GM12878 (cell line): ENCODE measurements at regions not wholly inside any gene's neighbourhood (a gene's known extent, or its start where the extent isn't known, plus 50 kb on each side); places are given as distances from the start of the nearest gene placed in this dataset.

ENCODE experiments used
- ATAC-seq: fragments of 200-7000 bp; cut with Tn5 transposase; 3 replicates; pipeline ENCODE4 v1.9.1; 2020; ENCODE audit warnings: mild to moderate bottlenecking, moderate library complexity
- BruUV-seq: library from RNA; stranded (reverse); fragments of 400-500 nt; replicated peaks from 2 replicates; lab custom pipeline; 2021; lab: Mats Ljungman, UMichigan
- CTCF ChIA-PET: fragments of 300-600 bp; sonication (Branson Sonifier 250); formaldehyde crosslinking; extraction: SDS; loops from one replicate; lab custom pipeline; 2021; ENCODE audit warnings: inconsistent platforms; lab: Yijun Ruan, JAX
- POLR2A ChIA-PET: fragments of 350-600 bp; formaldehyde crosslinking; extraction: SDS; loops from one replicate; lab custom pipeline; 2021; ENCODE audit warnings: inconsistent platforms; lab: Charles Lee
- RAD21 ChIA-PET: fragments of 300-600 bp; sonication (Branson Sonifier 250); formaldehyde crosslinking; loops from one replicate; lab custom pipeline; 2023; ENCODE audit warnings: antibody characterized with exemption; ENCODE audit not compliant: unreplicated experiment; lab: Charles Lee
- SMC1A ChIA-PET: fragments of 300-600 bp; sonication (Branson Sonifier 250); formaldehyde crosslinking; loops from one replicate; lab custom pipeline; 2023; ENCODE audit not compliant: unreplicated experiment, uncharacterized antibody; lab: Charles Lee
- DNase-seq: peaks from one replicate; pipeline ENCODE4 v3.0.0-alpha.2; 2011; ENCODE audit warnings: low read depth, low spot score
- FAIRE-seq: peaks from 3 replicates; lab custom pipeline; 2011; peaks lifted over from hg19 to GRCh38; lab: Jason Lieb, UNC
- H2AFZ ChIP-seq: 2 replicates; pipeline ENCODE4 v1.6.0; 2011; ENCODE audit warnings: low read depth, low read length, control low read depth; ENCODE audit not compliant: control insufficient read depth
- H3K27ac ChIP-seq: 2 replicates; pipeline ENCODE4 v1.5.1; 2011; ENCODE audit warnings: control low read depth; ENCODE audit not compliant: control insufficient read depth, insufficient read depth
- H3K27me3 ChIP-seq, 2 experiments: replicated peaks in 1 of 2; 2 replicates each; pipeline versions ENCODE4 v1.6.0 to v1.6.1; 2011; ENCODE audit warnings: low read length in 1 of 2; ENCODE audit not compliant: control insufficient read depth in 2 of 2, insufficient read depth in 2 of 2
- H3K36me3 ChIP-seq, 2 experiments: 2 replicates each; pipeline ENCODE4 v1.5.1; 2011; ENCODE audit warnings: low read length in 1 of 2; ENCODE audit not compliant: control insufficient read depth in 2 of 2, insufficient read depth in 2 of 2
- H3K4me1 ChIP-seq: 2 replicates; pipeline ENCODE4 v1.6.1; 2011; ENCODE audit warnings: mild to moderate bottlenecking, low read length, moderate library complexity, mixed read lengths; ENCODE audit not compliant: control insufficient read depth, insufficient read depth
- H3K4me2 ChIP-seq: 2 replicates; pipeline ENCODE4 v1.6.0; 2011; ENCODE audit warnings: control low read depth; ENCODE audit not compliant: control insufficient read depth, insufficient read depth
- H3K4me3 ChIP-seq: fragments of 200-600 bp; sonication (generic); 2 replicates; pipeline ENCODE4 v1.5.1; 2016
- H3K79me2 ChIP-seq: 2 replicates; pipeline ENCODE4 v1.6.0; 2011; ENCODE audit warnings: low read length; ENCODE audit not compliant: control insufficient read depth, insufficient read depth
- H3K9ac ChIP-seq: 2 replicates; pipeline ENCODE4 v1.8.0; 2011; ENCODE audit warnings: low read length, control low read depth, mixed read lengths; ENCODE audit not compliant: control insufficient read depth, insufficient read depth
- H3K9me3 ChIP-seq: replicated peaks from 3 replicates; pipeline ENCODE4 v1.5.1; 2011; ENCODE audit warnings: mild to moderate bottlenecking, low read length; ENCODE audit not compliant: control insufficient read depth, insufficient read depth
- H4K20me1 ChIP-seq: 2 replicates; pipeline ENCODE4 v1.6.0; 2011; ENCODE audit not compliant: control insufficient read depth, insufficient read depth
- ASH2L ChIP-seq: fragments of 300-600, 200-600 bp; sonication (generic); IDR thresholded peaks from 2 replicates; pipeline ENCODE4 v1.6.1; 2017; ENCODE audit warnings: low read depth, mild to moderate bottlenecking, borderline replicate concordance
- CREM ChIP-seq: IDR thresholded peaks from 2 replicates; pipeline ENCODE4 v1.6.1; 2014; ENCODE audit warnings: antibody characterized with exemption, low read depth
- NFYB ChIP-seq: IDR thresholded peaks from 2 replicates; pipeline ENCODE4 v1.6.1; 2011; ENCODE audit warnings: low read depth, mild to moderate bottlenecking, low read length, improper control_type of control experiment, moderate library complexity; ENCODE audit not compliant: insufficient read depth
- WGBS: methylation state at CpG from one replicate; pipeline ENCODE4 v1.1.6; 2016; ENCODE audit warnings: low lambda C conversion rate; ENCODE audit not compliant: insufficient replicate concordance, insufficient coverage; ENCODE audit errors: missing lambda C conversion rate; 5-methylcytosine and 5-hydroxymethylcytosine counted together
- in situ Hi-C: fragments of 300-500 bp; cut with MboI; formaldehyde crosslinking; loops from 9 replicates; pipeline ENCODE4 v1.14.3; 2018; ENCODE audit warnings: mixed read lengths
- intact Hi-C: fragments of 100-400 bp; cut with micrococcal nuclease; formaldehyde crosslinking; loops from one replicate; pipeline ENCODE4 v1.14.2; 2022; ENCODE audit not compliant: unreplicated experiment
- TF ChIP-seq, protein P1 (sequence below): fragments of 450-650 bp; formaldehyde crosslinking; IDR thresholded peaks from 2 replicates; pipeline ENCODE4 v1.4.0; 2020; ENCODE audit warnings: mild to moderate bottlenecking, moderate library complexity

GRCh38 chr18:33916200-33916599 is 308.5 kb downstream of the NOL4 start:
- Histone ChIP-seq H3K36me3 (no peaks in the 10 kb centered on the region), H3K9me3 (no peaks in the 10 kb centered on the region), H3K4me2 (no peak overlapping the region), H3K4me1 (no peaks in the 10 kb centered on the region), H3K4me3 (no peak overlapping the region), H4K20me1 (no peaks in the 10 kb centered on the region), H2AFZ (no peak overlapping the region), H3K9ac (no peak overlapping the region), H3K27ac (no peak overlapping the region), H3K27me3 (no peaks in the 10 kb centered on the region), H3K79me2 (no peaks in the 10 kb centered on the region)
- ChIA-PET RAD21 (interaction anchor here (1.0 kb wide), 1 partner anchor 92 kb away, joined by 4 read pairs; no protein-coding TSS in a partner anchor), POLR2A (no interaction called here), CTCF (interaction anchor here (1.1 kb wide), 1 partner anchor 309 kb away, joined by 3 read pairs; no protein-coding TSS in a partner anchor), SMC1A (interaction anchor here (1.0 kb wide), 1 partner anchor 19 kb away, joined by 3 read pairs; no protein-coding TSS in a partner anchor)
- BruUV-seq, result no TSS peak
- intact Hi-C loops (no loop called here), in situ Hi-C loops (no loop called here)
- TF ChIP-seq NFYB, result no peak
- ATAC-seq (no peak), DNase-seq (no peak), FAIRE-seq (no peak)
- 59% methylated on average over 4 of the region's 4 CpGs for WGBS

- Histone ChIP-seq H3K9ac (no peak overlapping the region), H3K27me3 (no peaks in the 10 kb centered on the region), H3K36me3 (no peaks in the 10 kb centered on the region), H2AFZ (no peak overlapping the region), H3K79me2 (no peaks in the 10 kb centered on the region), H4K20me1 (no peaks in the 10 kb centered on the region), H3K4me1 (no peaks in the 10 kb centered on the region), H3K9me3 (no peaks in the 10 kb centered on the region), H3K4me3 (no peak overlapping the region), H3K27ac (no peak overlapping the region), H3K4me2 (no peak overlapping the region)
- BruUV-seq, result no TSS peak
- ATAC-seq, result no peak
- TF ChIP-seq, protein P1, sequence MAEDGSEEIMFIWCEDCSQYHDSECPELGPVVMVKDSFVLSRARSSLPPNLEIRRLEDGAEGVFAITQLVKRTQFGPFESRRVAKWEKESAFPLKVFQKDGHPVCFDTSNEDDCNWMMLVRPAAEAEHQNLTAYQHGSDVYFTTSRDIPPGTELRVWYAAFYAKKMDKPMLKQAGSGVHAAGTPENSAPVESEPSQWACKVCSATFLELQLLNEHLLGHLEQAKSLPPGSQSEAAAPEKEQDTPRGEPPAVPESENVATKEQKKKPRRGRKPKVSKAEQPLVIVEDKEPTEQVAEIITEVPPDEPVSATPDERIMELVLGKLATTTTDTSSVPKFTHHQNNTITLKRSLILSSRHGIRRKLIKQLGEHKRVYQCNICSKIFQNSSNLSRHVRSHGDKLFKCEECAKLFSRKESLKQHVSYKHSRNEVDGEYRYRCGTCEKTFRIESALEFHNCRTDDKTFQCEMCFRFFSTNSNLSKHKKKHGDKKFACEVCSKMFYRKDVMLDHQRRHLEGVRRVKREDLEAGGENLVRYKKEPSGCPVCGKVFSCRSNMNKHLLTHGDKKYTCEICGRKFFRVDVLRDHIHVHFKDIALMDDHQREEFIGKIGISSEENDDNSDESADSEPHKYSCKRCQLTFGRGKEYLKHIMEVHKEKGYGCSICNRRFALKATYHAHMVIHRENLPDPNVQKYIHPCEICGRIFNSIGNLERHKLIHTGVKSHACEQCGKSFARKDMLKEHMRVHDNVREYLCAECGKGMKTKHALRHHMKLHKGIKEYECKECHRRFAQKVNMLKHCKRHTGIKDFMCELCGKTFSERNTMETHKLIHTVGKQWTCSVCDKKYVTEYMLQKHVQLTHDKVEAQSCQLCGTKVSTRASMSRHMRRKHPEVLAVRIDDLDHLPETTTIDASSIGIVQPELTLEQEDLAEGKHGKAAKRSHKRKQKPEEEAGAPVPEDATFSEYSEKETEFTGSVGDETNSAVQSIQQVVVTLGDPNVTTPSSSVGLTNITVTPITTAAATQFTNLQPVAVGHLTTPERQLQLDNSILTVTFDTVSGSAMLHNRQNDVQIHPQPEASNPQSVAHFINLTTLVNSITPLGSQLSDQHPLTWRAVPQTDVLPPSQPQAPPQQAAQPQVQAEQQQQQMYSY, result no peak
- TF ChIP-seq CREM (no peak), ASH2L (no peak)
- DNase-seq, result no peak
- in situ Hi-C loops, result no loop called here
- FAIRE-seq, result no peak
- ChIA-PET CTCF (no interaction called here), RAD21 (no interaction called here), POLR2A (no interaction called here), SMC1A (no interaction called here)
- intact Hi-C loops, result no loop called here
Measured at GRCh38 chr18:33914399-33914798, 310.3 kb downstream of the NOL4 start.
